GM18519 (cell line): ENCODE measurements at regions not wholly inside any gene's neighbourhood (a gene's known extent, or its start where the extent isn't known, plus 50 kb on each side); places are given as distances from the start of the nearest gene placed in this dataset.
A peak's percentile ranks its signal among the peaks of the same experiment; 100 is the strongest.

Experiments
- ATAC-seq: cut with Tn5 transposase; IDR thresholded peaks from one replicate; pipeline ENCODE4 v1.9.1; 2021; ENCODE audit warnings: mild to moderate bottlenecking, moderate library complexity; ENCODE audit not compliant: unreplicated experiment, low FRiP score

- ATAC-seq, result no peak
Measured at GRCh38 chr21:26743524-26743923, 101.7 kb downstream of the ADAMTS1 start.

- ATAC-seq, result no peak
Measured at GRCh38 chr21:26739189-26739588, 106.0 kb downstream of the ADAMTS1 start.

- ATAC-seq, result no peak
Measured at GRCh38 chr21:26736449-26736848, 108.8 kb downstream of the ADAMTS1 start.

GRCh38 chr21:26732432-26733221 lies 112.6 kb downstream of the ADAMTS1 start:
- no peak for ATAC-seq

- ATAC-seq, result no peak
Measured at GRCh38 chr21:26719750-26720149, 125.5 kb downstream of the ADAMTS1 start.

GRCh38 chr21:26717146-26717739 lies 128.0 kb downstream of the ADAMTS1 start:
- ATAC-seq, result no peak

- ATAC-seq, result no peak
Measured at GRCh38 chr21:26715878-26716506, 129.2 kb downstream of the ADAMTS1 start.

GRCh38 chr21:26715116-26715515 lies 130.1 kb downstream of the ADAMTS1 start:
- no peak for ATAC-seq

GRCh38 chr21:26710155-26710554 lies 135.1 kb downstream of the ADAMTS1 start:
- ATAC-seq, result no peak

GRCh38 chr21:26709090-26709489 lies 136.0 kb upstream of the CYYR1 start:
- ATAC-seq, result no peak

GRCh38 chr21:26708223-26708800 lies 135.2 kb upstream of the CYYR1 start:
- no peak for ATAC-seq

GRCh38 chr21:26707246-26707645 lies 134.2 kb upstream of the CYYR1 start:
- ATAC-seq, result no peak

GRCh38 chr21:26698416-26698815 lies 125.3 kb upstream of the CYYR1 start:
- ATAC-seq, result no peak

GRCh38 chr21:26691416-26691815 lies 118.3 kb upstream of the CYYR1 start:
- no peak for ATAC-seq

GRCh38 chr21:26686705-26687104 lies 113.6 kb upstream of the CYYR1 start:
- no peak for ATAC-seq

- peak; percentile 77 for ATAC-seq
Measured at GRCh38 chr21:26686278-26686677, 113.2 kb upstream of the CYYR1 start.

- ATAC-seq, result no peak
Measured at GRCh38 chr21:26684889-26685288, 111.8 kb upstream of the CYYR1 start.

GRCh38 chr21:26683996-26684395 lies 110.9 kb upstream of the CYYR1 start:
- ATAC-seq, result no peak

GRCh38 chr21:26679284-26679683 lies 106.2 kb upstream of the CYYR1 start:
- no peak for ATAC-seq

- no peak for ATAC-seq
Measured at GRCh38 chr21:26674323-26674722, 101.2 kb upstream of the CYYR1 start.

- ATAC-seq, result no peak
Measured at GRCh38 chr21:26669215-26669764, 96.2 kb upstream of the CYYR1 start.
